H1 (cell line): ENCODE measurements at regions not wholly inside any gene's neighbourhood (a gene's known extent, or its start where the extent isn't known, plus 50 kb on each side); places are given as distances from the start of the nearest gene placed in this dataset.

Experiments
- ASH2L ChIP-seq: fragments of 200-600, 300-600 bp; sonication (generic); IDR thresholded peaks from one replicate; pipeline ENCODE4 v1.7.1; 2017; ENCODE audit warnings: low read length
- CREB1 ChIP-seq: IDR thresholded peaks from 2 replicates; pipeline ENCODE4 v1.6.1; 2012; ENCODE audit warnings: inconsistent platforms
- EGR1 ChIP-seq: IDR thresholded peaks from 2 replicates; pipeline ENCODE4 v1.6.1; 2011; ENCODE audit warnings: low read depth, low read length, borderline replicate concordance
- GABPA ChIP-seq: IDR thresholded peaks from 2 replicates; pipeline ENCODE4 v1.6.1; 2011; ENCODE audit warnings: mild to moderate bottlenecking, low read length, moderate library complexity, borderline replicate concordance; ENCODE audit not compliant: insufficient read depth
- KDM1A ChIP-seq: fragments of 200-600, 300-600 bp; sonication (generic); IDR thresholded peaks from 2 replicates; pipeline ENCODE4 v1.7.1; 2016; ENCODE audit warnings: mild to moderate bottlenecking, low read length, borderline replicate concordance
- POLR2A ChIP-seq, 2 experiments: IDR thresholded peaks; 1 replicate in 1 of 2; 2 replicates in 1 of 2; pipeline ENCODE4 v1.6.1; 2011; ENCODE audit warnings: low read depth in 2 of 2, low read length in 2 of 2, mild to moderate bottlenecking in 2 of 2; ENCODE audit errors: control extremely low read depth in 1 of 2
- SP2 ChIP-seq: IDR thresholded peaks from 2 replicates; pipeline ENCODE4 v1.6.1; 2012; ENCODE audit warnings: mild to moderate bottlenecking, low read length, inconsistent platforms
- TF ChIP-seq, protein P1 (sequence below): fragments of 300-600 bp; sonication (generic); IDR thresholded peaks from 2 replicates; pipeline ENCODE4 v1.7.1; 2012; ENCODE audit warnings: low read length, moderate library complexity, mild to moderate bottlenecking, inconsistent platforms; ENCODE audit not compliant: insufficient replicate concordance
- TF ChIP-seq, protein P2 (sequence below): IDR thresholded peaks from 2 replicates; pipeline ENCODE4 v1.6.1; 2011; ENCODE audit warnings: low read depth, mild to moderate bottlenecking, low read length; ENCODE audit not compliant: insufficient read depth

DNA sequence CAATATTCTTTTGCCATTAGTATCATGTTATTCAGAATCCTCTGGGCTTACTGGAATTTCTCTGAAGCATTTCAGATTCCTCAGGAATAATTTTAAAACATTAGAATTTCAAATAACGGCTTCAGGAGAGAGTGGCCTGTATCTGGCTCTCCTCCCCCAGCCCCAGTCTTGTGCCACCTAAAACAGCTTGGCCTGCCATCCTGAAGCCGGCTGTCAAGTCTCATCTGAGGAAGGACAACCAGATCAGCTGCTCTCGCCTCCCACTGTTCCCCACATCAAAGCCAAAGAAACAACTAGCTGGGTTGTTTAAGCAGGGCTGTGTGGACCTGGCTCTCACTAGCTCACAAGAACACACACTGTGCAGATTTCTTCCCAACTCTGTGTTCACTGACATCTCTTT, 178.2 kb downstream of the FGFR2 start (continued):
- TF ChIP-seq, protein P1, sequence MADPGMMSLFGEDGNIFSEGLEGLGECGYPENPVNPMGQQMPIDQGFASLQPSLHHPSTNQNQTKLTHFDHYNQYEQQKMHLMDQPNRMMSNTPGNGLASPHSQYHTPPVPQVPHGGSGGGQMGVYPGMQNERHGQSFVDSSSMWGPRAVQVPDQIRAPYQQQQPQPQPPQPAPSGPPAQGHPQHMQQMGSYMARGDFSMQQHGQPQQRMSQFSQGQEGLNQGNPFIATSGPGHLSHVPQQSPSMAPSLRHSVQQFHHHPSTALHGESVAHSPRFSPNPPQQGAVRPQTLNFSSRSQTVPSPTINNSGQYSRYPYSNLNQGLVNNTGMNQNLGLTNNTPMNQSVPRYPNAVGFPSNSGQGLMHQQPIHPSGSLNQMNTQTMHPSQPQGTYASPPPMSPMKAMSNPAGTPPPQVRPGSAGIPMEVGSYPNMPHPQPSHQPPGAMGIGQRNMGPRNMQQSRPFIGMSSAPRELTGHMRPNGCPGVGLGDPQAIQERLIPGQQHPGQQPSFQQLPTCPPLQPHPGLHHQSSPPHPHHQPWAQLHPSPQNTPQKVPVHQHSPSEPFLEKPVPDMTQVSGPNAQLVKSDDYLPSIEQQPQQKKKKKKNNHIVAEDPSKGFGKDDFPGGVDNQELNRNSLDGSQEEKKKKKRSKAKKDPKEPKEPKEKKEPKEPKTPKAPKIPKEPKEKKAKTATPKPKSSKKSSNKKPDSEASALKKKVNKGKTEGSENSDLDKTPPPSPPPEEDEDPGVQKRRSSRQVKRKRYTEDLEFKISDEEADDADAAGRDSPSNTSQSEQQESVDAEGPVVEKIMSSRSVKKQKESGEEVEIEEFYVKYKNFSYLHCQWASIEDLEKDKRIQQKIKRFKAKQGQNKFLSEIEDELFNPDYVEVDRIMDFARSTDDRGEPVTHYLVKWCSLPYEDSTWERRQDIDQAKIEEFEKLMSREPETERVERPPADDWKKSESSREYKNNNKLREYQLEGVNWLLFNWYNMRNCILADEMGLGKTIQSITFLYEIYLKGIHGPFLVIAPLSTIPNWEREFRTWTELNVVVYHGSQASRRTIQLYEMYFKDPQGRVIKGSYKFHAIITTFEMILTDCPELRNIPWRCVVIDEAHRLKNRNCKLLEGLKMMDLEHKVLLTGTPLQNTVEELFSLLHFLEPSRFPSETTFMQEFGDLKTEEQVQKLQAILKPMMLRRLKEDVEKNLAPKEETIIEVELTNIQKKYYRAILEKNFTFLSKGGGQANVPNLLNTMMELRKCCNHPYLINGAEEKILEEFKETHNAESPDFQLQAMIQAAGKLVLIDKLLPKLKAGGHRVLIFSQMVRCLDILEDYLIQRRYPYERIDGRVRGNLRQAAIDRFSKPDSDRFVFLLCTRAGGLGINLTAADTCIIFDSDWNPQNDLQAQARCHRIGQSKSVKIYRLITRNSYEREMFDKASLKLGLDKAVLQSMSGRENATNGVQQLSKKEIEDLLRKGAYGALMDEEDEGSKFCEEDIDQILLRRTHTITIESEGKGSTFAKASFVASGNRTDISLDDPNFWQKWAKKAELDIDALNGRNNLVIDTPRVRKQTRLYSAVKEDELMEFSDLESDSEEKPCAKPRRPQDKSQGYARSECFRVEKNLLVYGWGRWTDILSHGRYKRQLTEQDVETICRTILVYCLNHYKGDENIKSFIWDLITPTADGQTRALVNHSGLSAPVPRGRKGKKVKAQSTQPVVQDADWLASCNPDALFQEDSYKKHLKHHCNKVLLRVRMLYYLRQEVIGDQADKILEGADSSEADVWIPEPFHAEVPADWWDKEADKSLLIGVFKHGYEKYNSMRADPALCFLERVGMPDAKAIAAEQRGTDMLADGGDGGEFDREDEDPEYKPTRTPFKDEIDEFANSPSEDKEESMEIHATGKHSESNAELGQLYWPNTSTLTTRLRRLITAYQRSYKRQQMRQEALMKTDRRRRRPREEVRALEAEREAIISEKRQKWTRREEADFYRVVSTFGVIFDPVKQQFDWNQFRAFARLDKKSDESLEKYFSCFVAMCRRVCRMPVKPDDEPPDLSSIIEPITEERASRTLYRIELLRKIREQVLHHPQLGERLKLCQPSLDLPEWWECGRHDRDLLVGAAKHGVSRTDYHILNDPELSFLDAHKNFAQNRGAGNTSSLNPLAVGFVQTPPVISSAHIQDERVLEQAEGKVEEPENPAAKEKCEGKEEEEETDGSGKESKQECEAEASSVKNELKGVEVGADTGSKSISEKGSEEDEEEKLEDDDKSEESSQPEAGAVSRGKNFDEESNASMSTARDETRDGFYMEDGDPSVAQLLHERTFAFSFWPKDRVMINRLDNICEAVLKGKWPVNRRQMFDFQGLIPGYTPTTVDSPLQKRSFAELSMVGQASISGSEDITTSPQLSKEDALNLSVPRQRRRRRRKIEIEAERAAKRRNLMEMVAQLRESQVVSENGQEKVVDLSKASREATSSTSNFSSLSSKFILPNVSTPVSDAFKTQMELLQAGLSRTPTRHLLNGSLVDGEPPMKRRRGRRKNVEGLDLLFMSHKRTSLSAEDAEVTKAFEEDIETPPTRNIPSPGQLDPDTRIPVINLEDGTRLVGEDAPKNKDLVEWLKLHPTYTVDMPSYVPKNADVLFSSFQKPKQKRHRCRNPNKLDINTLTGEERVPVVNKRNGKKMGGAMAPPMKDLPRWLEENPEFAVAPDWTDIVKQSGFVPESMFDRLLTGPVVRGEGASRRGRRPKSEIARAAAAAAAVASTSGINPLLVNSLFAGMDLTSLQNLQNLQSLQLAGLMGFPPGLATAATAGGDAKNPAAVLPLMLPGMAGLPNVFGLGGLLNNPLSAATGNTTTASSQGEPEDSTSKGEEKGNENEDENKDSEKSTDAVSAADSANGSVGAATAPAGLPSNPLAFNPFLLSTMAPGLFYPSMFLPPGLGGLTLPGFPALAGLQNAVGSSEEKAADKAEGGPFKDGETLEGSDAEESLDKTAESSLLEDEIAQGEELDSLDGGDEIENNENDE = no peak
- TF ChIP-seq, protein P2, sequence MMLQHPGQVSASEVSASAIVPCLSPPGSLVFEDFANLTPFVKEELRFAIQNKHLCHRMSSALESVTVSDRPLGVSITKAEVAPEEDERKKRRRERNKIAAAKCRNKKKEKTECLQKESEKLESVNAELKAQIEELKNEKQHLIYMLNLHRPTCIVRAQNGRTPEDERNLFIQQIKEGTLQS = no peak
- no peak for TF ChIP-seq SP2
- no peak for TF ChIP-seq CREB1
- no peak for TF ChIP-seq EGR1
- TF ChIP-seq ASH2L = no peak
- TF ChIP-seq POLR2A (IDR thresholded peaks at IDR 0.05; ENCODE audit: control extremely low read depth in 1 of 2, low read depth in 2 of 2, low read length in 2 of 2) = no peak
- TF ChIP-seq GABPA = no peak
- no peak for TF ChIP-seq KDM1A
- TF ChIP-seq, all 59 proteins: peak for 0
